ENCODE measurements at regions not wholly inside any gene's neighbourhood (a gene's known extent, or its start where the extent isn't known, plus 50 kb on each side); places are given as distances from the start of the nearest gene placed in this dataset.

GRCh38 chr13:109694972-109695371, 91.4 kb downstream of the IRS2 start:
- Histone ChIP-seq H3K9me3 (ENCODE audit: low read length) (no peaks in the 10 kb centered on the region), H3K4me3 (ENCODE audit: low read length) (no peak overlapping the region), H3K27ac (ENCODE audit: low read length) (no peak overlapping the region), H3K36me3 (ENCODE audit: low read depth, low read length) (no peaks in the 10 kb centered on the region), H3K4me1 (ENCODE audit: insufficient read depth, low read length) (peaks cover 14% of the 10 kb centered on the region; the same call in 1 of the 2 replicates), H3F3A (ENCODE audit: low read length, unreplicated experiment) (no peaks in the 10 kb centered on the region), H4K20me1 (ENCODE audit: low read length) (no peaks in the 10 kb centered on the region), H3K9ac (ENCODE audit: low read length) (no peak overlapping the region), H3K27me3 (ENCODE audit: low read length) (no peaks in the 10 kb centered on the region), H3K9me2 (replicated peaks; ENCODE audit: low read length) (no peaks in the 10 kb centered on the region), H3K4me2 (ENCODE audit: low read length) (no peak overlapping the region), H3K79me2 (ENCODE audit: low read length) (no peaks in the 10 kb centered on the region), H2AFZ (ENCODE audit: low read length) (no peak overlapping the region)
- intact Hi-C loops (cut with micrococcal nuclease), result no loop called here
- no peak for DNase-seq
- no peak for ATAC-seq
- POLR2A ChIA-PET (ENCODE audit: unreplicated experiment), result no interaction called here
- CTCF ChIA-PET, result no interaction called here
- TF ChIP-seq CTCF (conservative IDR thresholded peaks at IDR 0.05; ENCODE audit: low read depth, low read length) (no peak), EZH2phosphoT487 (IDR thresholded peaks at IDR 0.05; ENCODE audit: borderline replicate concordance, low read length) (no peak), EZH2 (IDR thresholded peaks at IDR 0.05; ENCODE audit: low read length, unreplicated experiment) (no peak)
- BruUV-seq (replicated peaks), result no TSS peak

GRCh38 chr13:109693213-109693612, 93.2 kb downstream of the IRS2 start:
- POLR2A ChIA-PET (ENCODE audit: unreplicated experiment), result no interaction called here
- Histone ChIP-seq H3K27ac (ENCODE audit: low read length) (no peak overlapping the region), H2AFZ (ENCODE audit: low read length) (0 out of 2 replicates have a peak overlapping the region, but pooled peaks have one; percentile 9), H3K4me3 (ENCODE audit: low read length) (no peak overlapping the region), H3K9me2 (replicated peaks; ENCODE audit: low read length) (no peaks in the 10 kb centered on the region), H4K20me1 (ENCODE audit: low read length) (no peaks in the 10 kb centered on the region), H3F3A (ENCODE audit: low read length, unreplicated experiment) (no peaks in the 10 kb centered on the region), H3K79me2 (ENCODE audit: low read length) (no peaks in the 10 kb centered on the region), H3K4me2 (ENCODE audit: low read length) (no peak overlapping the region), H3K9me3 (ENCODE audit: low read length) (no peaks in the 10 kb centered on the region), H3K27me3 (ENCODE audit: low read length) (no peaks in the 10 kb centered on the region), H3K36me3 (ENCODE audit: low read depth, low read length) (no peaks in the 10 kb centered on the region), H3K9ac (ENCODE audit: low read length) (no peak overlapping the region), H3K4me1 (ENCODE audit: insufficient read depth, low read length) (peaks cover 4% of the 10 kb centered on the region; the same call in 1 of the 2 replicates)
- TF ChIP-seq EZH2 (IDR thresholded peaks at IDR 0.05; ENCODE audit: low read length, unreplicated experiment) (no peak), EZH2phosphoT487 (IDR thresholded peaks at IDR 0.05; ENCODE audit: borderline replicate concordance, low read length) (no peak), CTCF (conservative IDR thresholded peaks at IDR 0.05; ENCODE audit: low read depth, low read length) (no peak)
- DNase-seq (no peak), ATAC-seq (no peak)
- CTCF ChIA-PET, result no interaction called here
- no TSS peak for BruUV-seq (replicated peaks)
- intact Hi-C loops (cut with micrococcal nuclease), result no loop called here

GRCh38 chr13:109691689-109692088, 94.7 kb downstream of the IRS2 start:
- no peak overlapping the region for H3K4me3 ChIP-seq (ENCODE audit: low read length)
- no peaks in the 10 kb centered on the region for H3K27me3 ChIP-seq (ENCODE audit: low read length)
- DNase-seq (no peak), ATAC-seq (no peak)
- BruUV-seq (replicated peaks), result no TSS peak
- no peaks in the 10 kb centered on the region for H3K9me3 ChIP-seq (ENCODE audit: low read length)
- CTCF ChIA-PET, result no interaction called here
- no peak for TF ChIP-seq EZH2phosphoT487 (IDR thresholded peaks at IDR 0.05; ENCODE audit: borderline replicate concordance, low read length)
- TF ChIP-seq CTCF (conservative IDR thresholded peaks at IDR 0.05; ENCODE audit: low read depth, low read length), result no peak
- TF ChIP-seq EZH2 (IDR thresholded peaks at IDR 0.05; ENCODE audit: low read length, unreplicated experiment), result no peak
- H3F3A ChIP-seq (ENCODE audit: low read length, unreplicated experiment), result no peaks in the 10 kb centered on the region
- H3K9me2 ChIP-seq (replicated peaks; ENCODE audit: low read length), result no peaks in the 10 kb centered on the region
- intact Hi-C loops (cut with micrococcal nuclease), result no loop called here
- no peaks in the 10 kb centered on the region for H4K20me1 ChIP-seq (ENCODE audit: low read length)
- H3K9ac ChIP-seq (ENCODE audit: low read length), result no peak overlapping the region
- H3K4me2 ChIP-seq (ENCODE audit: low read length), result no peak overlapping the region
- POLR2A ChIA-PET (ENCODE audit: unreplicated experiment), result no interaction called here
- no peak overlapping the region for H2AFZ ChIP-seq (ENCODE audit: low read length)
- H3K79me2 ChIP-seq (ENCODE audit: low read length), result no peaks in the 10 kb centered on the region
- H3K27ac ChIP-seq (ENCODE audit: low read length), result no peak overlapping the region
- no peaks in the 10 kb centered on the region for H3K36me3 ChIP-seq (ENCODE audit: low read depth, low read length)
- peaks cover 3% of the 10 kb centered on the region; the same call in 1 of the 2 replicates for H3K4me1 ChIP-seq (ENCODE audit: insufficient read depth, low read length)

All from PC-3 (cell line).